Thymus (tissue), 11 donors: ENCODE measurements at regions not wholly inside any gene's neighbourhood (a gene's known extent, or its start where the extent isn't known, plus 50 kb on each side); places are given as distances from the start of the nearest gene placed in this dataset.
"Not testable (repeated sequence)": the region's sequence is repeated elsewhere in the genome, so short reads cannot be mapped to it uniquely, and the experiment has no call there.

Experiments
- DNase-seq, 9 donors: peaks; one replicate each; pipeline ENCODE4 v3.0.0-alpha.2; 2013; ENCODE audit warnings: low spot score in 9 of 9, low read depth in 6 of 9, missing footprints in 1 of 9
- H3K27ac ChIP-seq, 2 donors: one replicate each; pipeline ENCODE4 v1.5.1; 2013; ENCODE audit warnings: control low read depth in 1 of 2, low read depth in 1 of 2, low read length in 1 of 2, mild to moderate bottlenecking in 1 of 2, moderate library complexity in 1 of 2
- H3K27me3 ChIP-seq, 2 donors: one replicate each; pipeline ENCODE4 v1.5.1; 2013; ENCODE audit warnings: low read length in 1 of 2; ENCODE audit not compliant: control insufficient read depth in 2 of 2, insufficient read depth in 1 of 2
- H3K36me3 ChIP-seq, 2 donors: one replicate each; pipeline ENCODE4 v1.5.1; 2013; ENCODE audit warnings: low read length in 1 of 2, mild to moderate bottlenecking in 1 of 2, moderate library complexity in 1 of 2; ENCODE audit not compliant: control insufficient read depth in 2 of 2, insufficient read depth in 2 of 2
- H3K4me1 ChIP-seq, 2 donors: one replicate each; pipeline ENCODE4 v1.5.1; 2013; ENCODE audit warnings: low read length in 2 of 2; ENCODE audit not compliant: control insufficient read depth in 2 of 2, insufficient read depth in 2 of 2
- H3K4me3 ChIP-seq, 2 donors: one replicate each; pipeline ENCODE4 v1.5.1; 2013; ENCODE audit warnings: low read length in 2 of 2, control low read depth in 1 of 2, mild to moderate bottlenecking in 1 of 2
- H3K9me3 ChIP-seq, 2 donors: one replicate each; pipeline ENCODE4 v1.5.1; 2013; ENCODE audit warnings: low read length in 1 of 2, mild to moderate bottlenecking in 1 of 2; ENCODE audit not compliant: control insufficient read depth in 2 of 2, insufficient read depth in 1 of 2
- WGBS: extraction: QIAGEN DNeasy Blood & Tissue Kit; methylation state at CpG from one replicate; pipeline ENCODE4 v1.1.7; 2013; 5-methylcytosine and 5-hydroxymethylcytosine counted together
- donor health status: healthy.

- no peaks in the 10 kb centered on the region for H3K4me1 ChIP-seq
- DNase-seq = no peak
- no peaks in the 10 kb centered on the region for H3K9me3 ChIP-seq
- H3K27me3 ChIP-seq = no peaks in the 10 kb centered on the region
- no peaks in the 10 kb centered on the region for H3K36me3 ChIP-seq
- H3K4me3 ChIP-seq = no peak overlapping the region
- H3K27ac ChIP-seq = no peak overlapping the region
- 85% methylated on average over 7 of the region's 7 CpGs for WGBS
Observed at GRCh38 chr16:26457095-26457494, 609.6 kb upstream of the C16orf82 start.

DNA sequence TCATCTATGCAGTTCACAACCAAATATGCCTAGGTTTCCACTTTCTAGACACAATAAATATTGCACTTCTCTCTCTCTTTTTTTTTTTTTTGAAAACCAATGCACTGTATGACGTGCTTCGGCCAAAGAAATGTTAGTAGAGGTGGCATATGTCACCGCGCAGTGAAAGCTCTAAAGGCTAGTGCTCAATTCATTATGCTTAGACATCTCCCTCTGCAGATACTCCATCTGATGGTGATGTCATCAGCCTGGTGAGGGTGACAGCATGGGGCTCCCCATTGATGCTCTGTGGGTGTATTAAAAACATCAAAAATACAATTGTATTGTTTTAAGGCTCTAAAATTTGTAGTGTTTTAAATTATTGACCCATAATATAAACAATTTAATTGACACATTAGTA lies 608.8 kb upstream of the C16orf82 start:
- Histone ChIP-seq H3K27me3 (no peaks in the 10 kb centered on the region), H3K36me3 (no peaks in the 10 kb centered on the region), H3K4me1 (no peaks in the 10 kb centered on the region), H3K9me3 (no peaks in the 10 kb centered on the region), H3K27ac (no peak overlapping the region), H3K4me3 (no peak overlapping the region)
- WGBS = 94% methylated on average over 4 of the region's 4 CpGs
- no peak for DNase-seq

DNA sequence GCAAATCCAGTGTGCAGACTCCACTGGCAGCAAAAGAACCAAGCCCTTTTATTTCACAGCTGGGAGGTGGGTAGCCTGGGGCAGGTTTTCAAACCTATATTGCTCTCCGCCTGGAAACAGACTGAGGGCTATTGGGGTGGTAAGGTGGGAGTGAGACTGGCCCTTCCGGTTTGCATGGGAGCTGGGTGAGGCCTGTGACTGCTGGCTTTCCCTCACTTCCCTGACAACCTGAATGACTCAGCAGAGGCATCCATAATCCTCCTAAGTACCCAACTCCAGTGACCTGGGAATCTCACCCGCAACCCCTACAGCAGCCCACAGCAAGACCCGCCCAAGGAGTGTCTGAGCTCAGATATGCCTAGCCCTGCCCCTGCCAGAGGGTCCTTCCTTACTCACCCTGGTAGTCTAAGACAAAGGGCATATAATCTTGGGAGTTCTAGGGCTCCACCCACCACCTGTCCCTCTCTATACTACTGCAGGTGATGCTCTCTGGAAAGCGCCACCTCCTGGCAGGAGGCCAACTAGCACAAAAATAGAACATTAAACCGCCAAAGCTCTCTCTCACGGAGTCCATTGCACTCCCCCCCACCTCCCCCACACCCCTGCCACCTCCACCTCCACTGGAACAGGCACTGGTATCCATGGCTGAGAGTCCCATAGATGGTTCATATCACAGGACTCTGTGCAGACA lies 602.0 kb upstream of the C16orf82 start:
- no peaks in the 10 kb centered on the region for H3K4me1 ChIP-seq
- no peak overlapping the region for H3K27ac ChIP-seq
- WGBS = 97% methylated on average over 7 of the region's 7 CpGs
- no peaks in the 10 kb centered on the region for H3K9me3 ChIP-seq
- no peaks in the 10 kb centered on the region for H3K27me3 ChIP-seq
- DNase-seq = no peak
- H3K4me3 ChIP-seq = no peak overlapping the region
- H3K36me3 ChIP-seq = no peaks in the 10 kb centered on the region

DNA sequence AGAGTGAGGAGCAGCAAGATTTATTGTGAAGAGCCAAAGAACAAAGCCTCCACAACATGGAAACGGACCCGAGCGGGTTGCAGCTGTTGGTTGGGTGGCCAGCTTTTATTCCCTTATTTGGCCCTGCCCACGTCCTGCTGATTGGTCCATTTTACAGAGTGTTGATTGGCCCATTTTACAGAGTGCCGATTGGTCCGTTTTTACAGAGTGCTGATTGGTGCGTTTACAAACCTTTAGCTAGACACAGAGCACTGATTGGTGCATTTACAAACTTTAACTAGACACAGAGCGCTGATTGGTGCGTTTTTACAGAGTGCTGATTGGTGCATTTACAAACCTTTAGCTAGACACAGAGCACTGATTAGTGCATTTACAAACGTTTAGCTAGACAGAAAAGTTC lies 592.3 kb upstream of the C16orf82 start:
- 95% methylated on average over 10 of the region's 10 CpGs for WGBS

DNA sequence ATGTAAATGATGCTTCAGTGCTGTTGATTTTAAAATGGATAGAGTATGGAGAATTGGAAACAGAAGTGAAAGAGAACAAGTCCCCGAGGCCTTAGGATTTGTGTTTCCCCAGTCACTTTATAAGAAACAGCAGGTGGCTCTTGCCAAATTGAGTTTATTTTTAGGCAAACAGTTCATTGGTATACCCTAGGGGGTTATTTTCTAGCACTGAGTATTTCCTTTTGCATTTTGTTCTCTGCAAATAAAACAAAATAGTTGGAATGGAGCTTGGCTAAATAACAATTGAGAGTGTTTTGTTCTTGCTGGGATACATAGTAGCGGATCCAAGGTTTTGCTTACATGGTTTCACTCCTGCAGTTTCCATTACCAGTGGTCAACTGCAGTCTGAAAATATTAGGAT lies 591.1 kb upstream of the C16orf82 start:
- Histone ChIP-seq H3K27ac (no peak overlapping the region), H3K4me3 (no peak overlapping the region), H3K9me3 (no peaks in the 10 kb centered on the region), H3K27me3 (no peaks in the 10 kb centered on the region), H3K36me3 (no peaks in the 10 kb centered on the region), H3K4me1 (no peaks in the 10 kb centered on the region)
- no peak for DNase-seq
- 86% methylated on average over 2 of the region's 2 CpGs for WGBS

More for the DNA sequence above, 592.3 kb upstream of the C16orf82 start:
- not testable (repeated sequence) for H3K27me3 ChIP-seq, H3K36me3 ChIP-seq, H3K4me1 ChIP-seq, DNase-seq, H3K4me3 ChIP-seq, H3K9me3 ChIP-seq, H3K27ac ChIP-seq

DNA sequence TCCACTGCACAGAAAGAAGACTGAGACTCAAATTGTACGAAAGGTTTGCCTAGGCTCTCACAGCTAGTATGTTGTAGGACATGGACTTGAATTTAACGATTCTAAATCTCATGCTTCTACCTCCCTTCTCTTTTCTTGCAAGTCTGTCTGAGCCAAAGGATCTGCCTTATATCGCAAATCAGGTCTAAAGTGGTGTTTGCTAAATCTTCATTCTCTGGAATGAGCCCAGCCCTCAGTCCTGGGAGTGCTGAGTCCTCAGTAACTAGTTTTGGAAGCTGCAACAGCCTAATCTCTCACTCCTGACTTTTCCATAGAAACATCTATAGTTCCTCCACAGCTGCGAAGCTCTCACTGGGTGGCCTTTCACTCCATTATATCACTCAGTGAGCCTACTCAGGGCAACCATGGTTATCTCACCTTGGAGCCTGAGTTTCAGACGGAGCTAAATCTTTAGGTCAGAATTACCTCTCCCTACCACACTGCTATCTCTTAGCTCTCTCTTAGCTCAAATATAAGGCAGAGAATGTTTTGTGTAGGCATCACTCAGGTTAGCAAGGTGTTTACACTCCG lies 575.5 kb upstream of the C16orf82 start:
- no peak for DNase-seq
- no peaks in the 10 kb centered on the region for H3K27me3 ChIP-seq
- no peak overlapping the region for H3K27ac ChIP-seq
- H3K9me3 ChIP-seq = no peaks in the 10 kb centered on the region
- H3K36me3 ChIP-seq = no peaks in the 10 kb centered on the region
- no peaks in the 10 kb centered on the region for H3K4me1 ChIP-seq
- WGBS = 75% methylated on average over 6 of the region's 6 CpGs
- no peak overlapping the region for H3K4me3 ChIP-seq

DNA sequence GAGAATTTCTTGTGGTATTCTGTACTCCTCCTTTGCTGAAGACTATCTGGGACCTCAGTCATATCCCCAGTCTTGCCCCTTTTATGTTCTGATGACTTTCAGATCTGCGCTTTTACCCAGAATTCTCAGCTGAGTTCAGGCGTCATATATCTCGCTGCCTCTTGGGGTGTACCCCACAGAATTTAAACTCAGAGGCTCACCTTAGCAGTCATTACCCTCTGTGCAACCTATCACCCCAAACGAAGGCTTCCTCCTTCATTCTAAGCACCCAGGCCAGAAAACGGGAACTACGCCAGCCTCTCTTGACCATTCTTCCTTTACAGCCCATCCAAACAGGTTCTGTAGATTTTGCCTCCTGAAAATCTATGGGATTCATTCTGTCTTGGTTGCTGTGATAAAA lies 574.8 kb upstream of the C16orf82 start:
- Histone ChIP-seq H3K4me1 (no peaks in the 10 kb centered on the region), H3K27me3 (no peaks in the 10 kb centered on the region), H3K27ac (no peak overlapping the region), H3K36me3 (no peaks in the 10 kb centered on the region), H3K9me3 (no peaks in the 10 kb centered on the region), H3K4me3 (no peak overlapping the region)
- WGBS = 76% methylated on average over 6 of the region's 6 CpGs
- DNase-seq = no peak

- DNase-seq = no peak
Observed at GRCh38 chr16:26493751-26494150, 573.0 kb upstream of the C16orf82 start.

DNA sequence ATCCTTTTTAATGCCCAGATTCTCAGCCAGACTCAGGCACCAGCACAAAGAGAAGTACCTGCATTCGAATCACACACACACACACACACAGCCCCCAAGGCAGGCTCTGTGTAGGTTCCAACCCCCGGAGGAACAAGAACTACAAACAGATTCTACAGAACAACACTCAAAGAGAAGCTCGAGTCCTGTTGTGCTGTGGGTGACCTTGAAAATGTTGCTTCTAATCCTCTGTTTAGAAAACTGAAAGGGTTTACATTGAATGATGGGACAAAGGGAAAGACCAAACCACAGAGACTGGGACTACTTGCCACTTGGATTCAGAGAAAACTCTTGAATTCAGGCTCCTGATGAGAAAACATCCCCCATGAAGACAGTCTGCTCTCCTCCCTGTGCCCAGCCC lies 568.8 kb upstream of the C16orf82 start:
- Histone ChIP-seq H3K9me3 (no peaks in the 10 kb centered on the region), H3K4me1 (no peaks in the 10 kb centered on the region), H3K27ac (no peak overlapping the region), H3K4me3 (no peak overlapping the region), H3K36me3 (no peaks in the 10 kb centered on the region), H3K27me3 (no peaks in the 10 kb centered on the region)
- no peak for DNase-seq
- 78% methylated on average over 3 of the region's 3 CpGs for WGBS

More at GRCh38 chr16:26493751-26494150, 573.0 kb upstream of the C16orf82 start:
- Histone ChIP-seq H3K9me3 (no peaks in the 10 kb centered on the region), H3K27me3 (no peaks in the 10 kb centered on the region), H3K4me3 (no peak overlapping the region), H3K27ac (no peak overlapping the region), H3K4me1 (no peaks in the 10 kb centered on the region), H3K36me3 (no peaks in the 10 kb centered on the region)
- WGBS = 79% methylated on average over 1 of the region's 1 CpG
